GM12878 (cell line): ENCODE measurements at regions not wholly inside any gene's neighbourhood (a gene's known extent, or its start where the extent isn't known, plus 50 kb on each side); places are given as distances from the start of the nearest gene placed in this dataset.
A peak's percentile ranks its signal among the peaks of the same experiment; 100 is the strongest.
"Not testable (repeated sequence)": the region's sequence is repeated elsewhere in the genome, so short reads cannot be mapped to it uniquely, and the experiment has no call there.

Experiments
- ATAC-seq: fragments of 200-7000 bp; cut with Tn5 transposase; 3 replicates; pipeline ENCODE4 v1.9.1; 2020; ENCODE audit warnings: mild to moderate bottlenecking, moderate library complexity
- BruUV-seq: library from RNA; stranded (reverse); fragments of 400-500 nt; replicated peaks from 2 replicates; lab custom pipeline; 2021; lab: Mats Ljungman, UMichigan
- CTCF ChIA-PET: fragments of 300-600 bp; sonication (Branson Sonifier 250); formaldehyde crosslinking; extraction: SDS; loops from one replicate; lab custom pipeline; 2021; ENCODE audit warnings: inconsistent platforms; lab: Yijun Ruan, JAX
- POLR2A ChIA-PET: fragments of 350-600 bp; formaldehyde crosslinking; extraction: SDS; loops from one replicate; lab custom pipeline; 2021; ENCODE audit warnings: inconsistent platforms; lab: Charles Lee
- RAD21 ChIA-PET: fragments of 300-600 bp; sonication (Branson Sonifier 250); formaldehyde crosslinking; loops from one replicate; lab custom pipeline; 2023; ENCODE audit warnings: antibody characterized with exemption; ENCODE audit not compliant: unreplicated experiment; lab: Charles Lee
- SMC1A ChIA-PET: fragments of 300-600 bp; sonication (Branson Sonifier 250); formaldehyde crosslinking; loops from one replicate; lab custom pipeline; 2023; ENCODE audit not compliant: unreplicated experiment, uncharacterized antibody; lab: Charles Lee
- DNase-seq: peaks from one replicate; pipeline ENCODE4 v3.0.0-alpha.2; 2011; ENCODE audit warnings: low read depth, low spot score
- FAIRE-seq: peaks from 3 replicates; lab custom pipeline; 2011; peaks lifted over from hg19 to GRCh38; lab: Jason Lieb, UNC
- H2AFZ ChIP-seq: 2 replicates; pipeline ENCODE4 v1.6.0; 2011; ENCODE audit warnings: low read depth, low read length, control low read depth; ENCODE audit not compliant: control insufficient read depth
- H3K27ac ChIP-seq: 2 replicates; pipeline ENCODE4 v1.5.1; 2011; ENCODE audit warnings: control low read depth; ENCODE audit not compliant: control insufficient read depth, insufficient read depth
- H3K27me3 ChIP-seq, 2 experiments: replicated peaks in 1 of 2; 2 replicates each; pipeline versions ENCODE4 v1.6.0 to v1.6.1; 2011; ENCODE audit warnings: low read length in 1 of 2; ENCODE audit not compliant: control insufficient read depth in 2 of 2, insufficient read depth in 2 of 2
- H3K36me3 ChIP-seq, 2 experiments: 2 replicates each; pipeline ENCODE4 v1.5.1; 2011; ENCODE audit warnings: low read length in 1 of 2; ENCODE audit not compliant: control insufficient read depth in 2 of 2, insufficient read depth in 2 of 2
- H3K4me1 ChIP-seq: 2 replicates; pipeline ENCODE4 v1.6.1; 2011; ENCODE audit warnings: mild to moderate bottlenecking, low read length, moderate library complexity, mixed read lengths; ENCODE audit not compliant: control insufficient read depth, insufficient read depth
- H3K4me2 ChIP-seq: 2 replicates; pipeline ENCODE4 v1.6.0; 2011; ENCODE audit warnings: control low read depth; ENCODE audit not compliant: control insufficient read depth, insufficient read depth
- H3K4me3 ChIP-seq: fragments of 200-600 bp; sonication (generic); 2 replicates; pipeline ENCODE4 v1.5.1; 2016
- H3K79me2 ChIP-seq: 2 replicates; pipeline ENCODE4 v1.6.0; 2011; ENCODE audit warnings: low read length; ENCODE audit not compliant: control insufficient read depth, insufficient read depth
- H3K9ac ChIP-seq: 2 replicates; pipeline ENCODE4 v1.8.0; 2011; ENCODE audit warnings: low read length, control low read depth, mixed read lengths; ENCODE audit not compliant: control insufficient read depth, insufficient read depth
- H3K9me3 ChIP-seq: replicated peaks from 3 replicates; pipeline ENCODE4 v1.5.1; 2011; ENCODE audit warnings: mild to moderate bottlenecking, low read length; ENCODE audit not compliant: control insufficient read depth, insufficient read depth
- H4K20me1 ChIP-seq: 2 replicates; pipeline ENCODE4 v1.6.0; 2011; ENCODE audit not compliant: control insufficient read depth, insufficient read depth
- CREB1 ChIP-seq: IDR thresholded peaks from 2 replicates; pipeline ENCODE4 v1.6.1; 2012; ENCODE audit warnings: low read depth, mild to moderate bottlenecking, inconsistent platforms
- CTCF ChIP-seq, 3 experiments: IDR thresholded peaks in 2 of 3; conservative IDR thresholded peaks in 1 of 3; 2 replicates each; pipeline ENCODE4 v1.5.1; 2011; ENCODE audit warnings: low read depth in 3 of 3, low read length in 3 of 3, mild to moderate bottlenecking in 3 of 3, control low read depth in 2 of 3, moderate library complexity in 2 of 3, inconsistent platforms in 1 of 3, mixed read lengths in 1 of 3; ENCODE audit not compliant: control insufficient read depth in 2 of 3, insufficient read depth in 1 of 3; ENCODE audit errors: extremely low read depth in 1 of 3
- EP300 ChIP-seq, 2 experiments: fragments of 150-350 bp in 1 of 2; IDR thresholded peaks; 2 replicates each; pipeline ENCODE4 v1.6.1; 2011 to 2012; ENCODE audit warnings: low read depth in 2 of 2, low read length in 2 of 2, borderline replicate concordance in 1 of 2, improper control_type of control experiment in 1 of 2, inconsistent platforms in 1 of 2; ENCODE audit not compliant: control insufficient read depth in 1 of 2
- PKNOX1 ChIP-seq: fragments of 450-650 bp; IDR thresholded peaks from 2 replicates; pipeline ENCODE4 v1.6.1; 2016; ENCODE audit warnings: mild to moderate bottlenecking
- ZNF274 ChIP-seq: IDR thresholded peaks from one replicate; pipeline ENCODE4 v1.8.0; 2011; ENCODE audit not compliant: insufficient read length, insufficient read depth
- WGBS: methylation state at CpG from one replicate; pipeline ENCODE4 v1.1.6; 2016; ENCODE audit warnings: low lambda C conversion rate; ENCODE audit not compliant: insufficient replicate concordance, insufficient coverage; ENCODE audit errors: missing lambda C conversion rate; 5-methylcytosine and 5-hydroxymethylcytosine counted together
- in situ Hi-C: fragments of 300-500 bp; cut with MboI; formaldehyde crosslinking; loops from 9 replicates; pipeline ENCODE4 v1.14.3; 2018; ENCODE audit warnings: mixed read lengths
- intact Hi-C: fragments of 100-400 bp; cut with micrococcal nuclease; formaldehyde crosslinking; loops from one replicate; pipeline ENCODE4 v1.14.2; 2022; ENCODE audit not compliant: unreplicated experiment

GRCh38 chr5:27125856-27126255 is 87.5 kb upstream of the CDH9 start (continued):
- TF ChIP-seq ZNF274 = no peak
- TF ChIP-seq PKNOX1 = no peak
- TF ChIP-seq CREB1 = no peak

- no peaks in the 10 kb centered on the region for H3K79me2 ChIP-seq
- H3K9me3 ChIP-seq = no peaks in the 10 kb centered on the region; the same call in 2 of the 3 replicates
- ChIA-PET CTCF (no interaction called here), POLR2A (no interaction called here), RAD21 (no interaction called here), SMC1A (interaction anchor here (0.6 kb wide), 1 partner anchor 18 kb away, joined by 3 read pairs; no protein-coding TSS in a partner anchor)
- H3K4me1 ChIP-seq = no peaks in the 10 kb centered on the region
- no peaks in the 10 kb centered on the region for H3K36me3 ChIP-seq
- no peaks in the 10 kb centered on the region for H3K27me3 ChIP-seq
- ATAC-seq (no peak), DNase-seq (no peak), FAIRE-seq (no peak)
- TF ChIP-seq CTCF (IDR thresholded peaks at IDR 0.05 in 2 of 3, conservative IDR thresholded peaks at IDR 0.05 in 1 of 3; ENCODE audit: control insufficient read depth in 2 of 3, extremely low read depth in 1 of 3, insufficient read depth in 1 of 3, low read depth in 3 of 3, low read length in 3 of 3) = peak in 1 of 3 experiments; percentile 8; a peak in 1 of 6 replicates
- no peak for TF ChIP-seq EP300 (IDR thresholded peaks at IDR 0.05; ENCODE audit: borderline replicate concordance in 1 of 2, control insufficient read depth in 1 of 2, low read depth in 2 of 2, low read length in 2 of 2)
- in situ Hi-C loops (no loop called here), intact Hi-C loops (loop anchor here (10.0 kb wide), 1 partner anchor 890 kb away; no protein-coding TSS in a partner anchor)
- no peak overlapping the region for H3K27ac ChIP-seq
- no peak overlapping the region for H3K9ac ChIP-seq
- no TSS peak for BruUV-seq
- H3K4me3 ChIP-seq = no peak overlapping the region
- no peak overlapping the region for H3K4me2 ChIP-seq
- WGBS = 23% methylated on average over 3 of the region's 3 CpGs
- H4K20me1 ChIP-seq = no peaks in the 10 kb centered on the region
- H2AFZ ChIP-seq = no peak overlapping the region
Observed at GRCh38 chr5:27124590-27124989, 86.2 kb upstream of the CDH9 start.

GRCh38 chr5:27119736-27120321 is 81.4 kb upstream of the CDH9 start:
- 66% methylated on average over 21 of the region's 38 CpGs for WGBS
- ATAC-seq, H3K27ac ChIP-seq, H3K79me2 ChIP-seq, H3K4me3 ChIP-seq, H3K4me2 ChIP-seq, H4K20me1 ChIP-seq, H3K9me3 ChIP-seq, H3K4me1 ChIP-seq, RAD21 ChIA-PET, DNase-seq, BruUV-seq, H3K27me3 ChIP-seq, FAIRE-seq, POLR2A ChIA-PET, CTCF ChIA-PET, H3K36me3 ChIP-seq, H2AFZ ChIP-seq, H3K9ac ChIP-seq, in situ Hi-C loops, SMC1A ChIA-PET: not testable (repeated sequence)
- intact Hi-C loops = loop anchor here (10.0 kb wide), 1 partner anchor 895 kb away; no protein-coding TSS in a partner anchor
